Body of pancreas (tissue), 4 donors: ENCODE measurements at regions not wholly inside any gene's neighbourhood (a gene's known extent, or its start where the extent isn't known, plus 50 kb on each side); places are given as distances from the start of the nearest gene placed in this dataset.

ENCODE experiments used
- CTCF ChIP-seq, 7 experiments: fragments of 450-650 bp in 4 of 7; fragments of 200-600 bp in 3 of 7; sonication (generic) in 3 of 7; IDR thresholded peaks; one replicate each; pipeline ENCODE4 v1.5.1; 2016 to 2019; ENCODE audit warnings: antibody characterized with exemption in 7 of 7
- POLR2A ChIP-seq, 3 donors: fragments of 450-650 bp; IDR thresholded peaks; one replicate each; pipeline ENCODE4 v1.6.1; 2016; ENCODE audit warnings: antibody characterized with exemption in 3 of 3, mild to moderate bottlenecking in 2 of 3

GRCh38 chr17:33371377-33371776, 78.3 kb upstream of the ASIC2 start:
- TF ChIP-seq CTCF (IDR thresholded peaks at IDR 0.05) (no peak), POLR2A (IDR thresholded peaks at IDR 0.05) (no peak)
